Chondrocyte (in vitro differentiated cells): ENCODE measurements at regions not wholly inside any gene's neighbourhood (a gene's known extent, or its start where the extent isn't known, plus 50 kb on each side); places are given as distances from the start of the nearest gene placed in this dataset.
A peak's percentile ranks its signal among the peaks of the same experiment; 100 is the strongest.

Experiments
- DNase-seq: peaks from one replicate; pipeline ENCODE4 v3.0.0; 2021; ENCODE audit warnings: mixed read lengths, low spot score
- H3K27ac Mint-ChIP-seq: one replicate; pipeline ENCODE4 v1.8.0; 2021; ENCODE audit warnings: mild to moderate bottlenecking, moderate library complexity, mixed read lengths; ENCODE audit not compliant: unreplicated experiment
- H3K27me3 Mint-ChIP-seq: 2 replicates; pipeline ENCODE4 v1.8.0; 2021; ENCODE audit warnings: low read depth, mixed read lengths
- H3K36me3 Mint-ChIP-seq: 2 replicates; pipeline ENCODE4 v1.8.0; 2021; ENCODE audit warnings: low read depth, mixed read lengths
- H3K4me1 Mint-ChIP-seq: 2 replicates; pipeline ENCODE4 v1.8.0; 2021; ENCODE audit warnings: low read depth, mild to moderate bottlenecking, mixed read lengths
- H3K4me3 Mint-ChIP-seq: one replicate; pipeline ENCODE4 v1.8.0; 2021; ENCODE audit warnings: mild to moderate bottlenecking, moderate library complexity, mixed read lengths; ENCODE audit not compliant: unreplicated experiment
- H3K9me3 Mint-ChIP-seq: 2 replicates; pipeline ENCODE4 v1.8.0; 2021; ENCODE audit warnings: low read depth, mixed read lengths
- CTCF ChIP-seq: fragments of 200-600 bp; sonication (generic); IDR thresholded peaks from 2 replicates; pipeline ENCODE4 v1.5.0; 2021; ENCODE audit warnings: antibody characterized with exemption, mild to moderate bottlenecking, moderate library complexity

GRCh38 chr11:103842191-103842590, 194.2 kb upstream of the DDI1 start:
- no peak overlapping the region for H3K27ac Mint-ChIP-seq
- no peak for DNase-seq
- peaks cover 5% of the 10 kb centered on the region for H3K4me1 Mint-ChIP-seq
- no peaks in the 10 kb centered on the region for H3K9me3 Mint-ChIP-seq
- no peak for TF ChIP-seq CTCF
- peaks cover 2% of the 10 kb centered on the region for H3K27me3 Mint-ChIP-seq
- H3K36me3 Mint-ChIP-seq = no peaks in the 10 kb centered on the region
- no peak overlapping the region for H3K4me3 Mint-ChIP-seq

- DNase-seq = no peak
- no peak overlapping the region for H3K27ac Mint-ChIP-seq
- no peak overlapping the region for H3K4me3 Mint-ChIP-seq
These were observed 193.6 kb upstream of the DDI1 start for GRCh38 chr11:103842795-103843194.

GRCh38 chr11:103844327-103845215, 191.9 kb upstream of the DDI1 start:
- Mint-ChIP-seq H3K27me3 (peaks cover 2% of the 10 kb centered on the region), H3K36me3 (no peaks in the 10 kb centered on the region)
- no peak for TF ChIP-seq CTCF

More at GRCh38 chr11:103842795-103843194, 193.6 kb upstream of the DDI1 start:
- peaks cover 2% of the 10 kb centered on the region for H3K27me3 Mint-ChIP-seq
- H3K36me3 Mint-ChIP-seq = no peaks in the 10 kb centered on the region
- H3K9me3 Mint-ChIP-seq = no peaks in the 10 kb centered on the region
- H3K4me1 Mint-ChIP-seq = peaks cover 7% of the 10 kb centered on the region
- TF ChIP-seq CTCF = no peak

GRCh38 chr11:103845331-103845730, 191.1 kb upstream of the DDI1 start:
- no peaks in the 10 kb centered on the region for H3K36me3 Mint-ChIP-seq
- no peak overlapping the region for H3K4me3 Mint-ChIP-seq
- no peaks in the 10 kb centered on the region for H3K9me3 Mint-ChIP-seq
- no peak for TF ChIP-seq CTCF
- H3K4me1 Mint-ChIP-seq = peaks cover 27% of the 10 kb centered on the region
- no peaks in the 10 kb centered on the region for H3K27me3 Mint-ChIP-seq
- DNase-seq = no peak
- no peak overlapping the region for H3K27ac Mint-ChIP-seq

More at GRCh38 chr11:103844327-103845215, 191.9 kb upstream of the DDI1 start:
- H3K9me3 Mint-ChIP-seq = no peaks in the 10 kb centered on the region
- H3K27ac Mint-ChIP-seq = no peak overlapping the region
- DNase-seq = no peak
- no peak overlapping the region for H3K4me3 Mint-ChIP-seq
- peaks cover 19% of the 10 kb centered on the region for H3K4me1 Mint-ChIP-seq

- Mint-ChIP-seq H3K4me3 (no peak overlapping the region), H3K36me3 (no peaks in the 10 kb centered on the region), H3K27ac (peak overlapping the region; percentile 19), H3K27me3 (peaks cover 3% of the 10 kb centered on the region), H3K9me3 (peaks cover 6% of the 10 kb centered on the region), H3K4me1 (peaks cover 38% of the 10 kb centered on the region)
- DNase-seq = no peak
- TF ChIP-seq CTCF = no peak
These were observed 187.8 kb upstream of the DDI1 start for GRCh38 chr11:103848686-103849085.
